ENCODE measurements at regions not wholly inside any gene's neighbourhood (a gene's known extent, or its start where the extent isn't known, plus 50 kb on each side); places are given as distances from the start of the nearest gene placed in this dataset.

DNA sequence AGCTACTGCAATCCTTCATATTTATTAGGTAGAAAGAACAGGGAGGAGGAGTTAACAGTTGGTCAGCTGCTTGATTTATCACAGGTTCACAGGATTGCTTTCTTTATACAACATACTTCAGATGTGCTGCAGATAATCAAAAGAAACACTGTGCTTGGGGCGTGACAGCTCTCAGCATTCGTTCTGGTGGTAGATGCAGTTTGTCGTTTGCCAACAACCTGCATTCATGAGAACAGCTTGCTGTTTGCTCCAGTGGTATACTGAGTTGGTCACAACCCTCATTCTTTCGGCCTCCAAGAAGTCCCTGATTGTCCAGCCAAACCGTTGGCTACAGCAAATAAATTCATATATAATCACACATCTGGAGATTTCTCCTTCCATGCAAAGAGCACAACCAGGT is 120.5 kb downstream of the ZNF280B start:
- no peak overlapping the region for H3K27ac Mint-ChIP-seq
- CTCF ChIA-PET, result no interaction called here

DNA sequence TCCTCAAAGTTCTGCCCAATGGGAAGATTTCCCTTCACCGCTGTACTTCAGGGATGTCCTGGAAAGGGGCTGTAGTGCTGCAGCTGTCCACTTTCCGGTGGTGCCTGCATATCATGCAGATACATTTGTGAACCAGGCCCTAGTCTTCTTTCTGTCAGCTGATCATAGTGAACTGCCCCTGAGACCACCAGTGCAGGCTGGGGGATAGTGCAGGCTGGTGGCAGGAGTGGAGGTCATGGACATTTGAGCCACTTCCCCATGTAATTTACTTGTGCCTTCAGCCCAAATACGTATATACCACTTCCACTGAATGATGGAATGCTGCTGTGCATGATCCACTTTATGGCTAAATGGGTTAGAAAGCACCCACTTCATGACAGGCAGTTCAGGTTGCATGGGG is 120.0 kb downstream of the ZNF280B start:
- CTCF ChIA-PET, result interaction anchor here (0.8 to 1.1 kb wide), 2 partner anchors 16 to 44 kb away, joined by 3 to 4 read pairs; no protein-coding TSS in a partner anchor
- H3K27ac Mint-ChIP-seq, result peak overlapping the region; percentile 20

More for the DNA sequence above, 120.5 kb downstream of the ZNF280B start:
- Mint-ChIP-seq H3K4me3 (no peak overlapping the region), H3K4me1 (peaks cover 14% of the 10 kb centered on the region), H3K27me3 (no peaks in the 10 kb centered on the region), H3K9me3 (ENCODE audit: insufficient read depth) (peaks cover 3% of the 10 kb centered on the region)
- Histone ChIP-seq H3K9me3 (ENCODE audit: control extremely low read depth in 1 of 3, control insufficient read depth in 2 of 3, insufficient read depth in 1 of 3, low read length in 2 of 3) (peaks cover 0 to 9% (median 6%) of the 10 kb centered on the region in 3 donors), H3K4me1 (ENCODE audit: control insufficient read depth in 2 of 2, insufficient read depth in 2 of 2, low read length in 2 of 2) (peaks cover 0 to 4% of the 10 kb centered on the region in 2 donors), H2AFZ (ENCODE audit: insufficient read depth, low read depth, low read length, poor library complexity, severe bottlenecking) (no peak overlapping the region), H3K9ac (ENCODE audit: low read length) (no peak overlapping the region), H3K36me3 (replicated peaks in 1 of 2; ENCODE audit: control extremely low read depth in 1 of 2, control insufficient read depth in 1 of 2, extremely low read depth in 1 of 2, insufficient read depth in 2 of 2, low read length in 1 of 2) (no peaks in the 10 kb centered on the region), H3K4me3 (ENCODE audit: control extremely low read depth in 1 of 5, extremely low read depth in 1 of 5, insufficient read depth in 1 of 5, low read depth in 2 of 5, low read length in 4 of 5) (no peak overlapping the region), H3K79me2 (ENCODE audit: control insufficient read depth, insufficient read depth, low read length) (no peaks in the 10 kb centered on the region), H3K27me3 (replicated peaks in 1 of 4; ENCODE audit: control extremely low read depth in 1 of 4, control insufficient read depth in 3 of 4, insufficient read depth in 4 of 4, low read length in 3 of 4) (no peaks in the 10 kb centered on the region), H4K20me1 (ENCODE audit: control insufficient read depth, insufficient read depth, low read length, poor library complexity, severe bottlenecking) (no peaks in the 10 kb centered on the region), H3K27ac (ENCODE audit: low read length in 2 of 2) (no peak overlapping the region), H3K4me2 (replicated peaks; ENCODE audit: low read depth, low read length, poor library complexity, severe bottlenecking) (no peak overlapping the region)
- intact Hi-C loops (cut with micrococcal nuclease), result no loop called here
- POLR2A ChIA-PET, result no interaction called here
- 93% methylated on average over 5 of the region's 5 CpGs for WGBS (ENCODE audit: insufficient coverage)
- TF ChIP-seq, protein P1, sequence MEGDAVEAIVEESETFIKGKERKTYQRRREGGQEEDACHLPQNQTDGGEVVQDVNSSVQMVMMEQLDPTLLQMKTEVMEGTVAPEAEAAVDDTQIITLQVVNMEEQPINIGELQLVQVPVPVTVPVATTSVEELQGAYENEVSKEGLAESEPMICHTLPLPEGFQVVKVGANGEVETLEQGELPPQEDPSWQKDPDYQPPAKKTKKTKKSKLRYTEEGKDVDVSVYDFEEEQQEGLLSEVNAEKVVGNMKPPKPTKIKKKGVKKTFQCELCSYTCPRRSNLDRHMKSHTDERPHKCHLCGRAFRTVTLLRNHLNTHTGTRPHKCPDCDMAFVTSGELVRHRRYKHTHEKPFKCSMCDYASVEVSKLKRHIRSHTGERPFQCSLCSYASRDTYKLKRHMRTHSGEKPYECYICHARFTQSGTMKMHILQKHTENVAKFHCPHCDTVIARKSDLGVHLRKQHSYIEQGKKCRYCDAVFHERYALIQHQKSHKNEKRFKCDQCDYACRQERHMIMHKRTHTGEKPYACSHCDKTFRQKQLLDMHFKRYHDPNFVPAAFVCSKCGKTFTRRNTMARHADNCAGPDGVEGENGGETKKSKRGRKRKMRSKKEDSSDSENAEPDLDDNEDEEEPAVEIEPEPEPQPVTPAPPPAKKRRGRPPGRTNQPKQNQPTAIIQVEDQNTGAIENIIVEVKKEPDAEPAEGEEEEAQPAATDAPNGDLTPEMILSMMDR (IDR thresholded peaks at IDR 0.05), result no peak
- no peak for TF ChIP-seq EZH2 (IDR thresholded peaks at IDR 0.05; ENCODE audit: borderline replicate concordance, insufficient read depth, low read depth, low read length, poor library complexity, severe bottlenecking)
- ATAC-seq (ENCODE audit: low read depth), result no peak
- DNase-seq, result no peak

More for the DNA sequence above, 120.0 kb downstream of the ZNF280B start:
- intact Hi-C loops (cut with micrococcal nuclease), result no loop called here
- Histone ChIP-seq H3K27ac (ENCODE audit: low read length in 2 of 2) (no peak overlapping the region), H4K20me1 (ENCODE audit: control insufficient read depth, insufficient read depth, low read length, poor library complexity, severe bottlenecking) (no peaks in the 10 kb centered on the region), H3K4me3 (ENCODE audit: control extremely low read depth in 1 of 5, extremely low read depth in 1 of 5, insufficient read depth in 1 of 5, low read depth in 2 of 5, low read length in 4 of 5) (no peak overlapping the region), H3K27me3 (replicated peaks in 1 of 4; ENCODE audit: control extremely low read depth in 1 of 4, control insufficient read depth in 3 of 4, insufficient read depth in 4 of 4, low read length in 3 of 4) (no peaks in the 10 kb centered on the region), H3K79me2 (ENCODE audit: control insufficient read depth, insufficient read depth, low read length) (no peaks in the 10 kb centered on the region), H3K9ac (ENCODE audit: low read length) (no peak overlapping the region), H2AFZ (ENCODE audit: insufficient read depth, low read depth, low read length, poor library complexity, severe bottlenecking) (no peak overlapping the region), H3K4me1 (ENCODE audit: control insufficient read depth in 2 of 2, insufficient read depth in 2 of 2, low read length in 2 of 2) (peaks cover 0 to 2% of the 10 kb centered on the region in 2 donors), H3K36me3 (replicated peaks in 1 of 2; ENCODE audit: control extremely low read depth in 1 of 2, control insufficient read depth in 1 of 2, extremely low read depth in 1 of 2, insufficient read depth in 2 of 2, low read length in 1 of 2) (no peaks in the 10 kb centered on the region), H3K4me2 (replicated peaks; ENCODE audit: low read depth, low read length, poor library complexity, severe bottlenecking) (no peak overlapping the region), H3K9me3 (ENCODE audit: control extremely low read depth in 1 of 3, control insufficient read depth in 2 of 3, insufficient read depth in 1 of 3, low read length in 2 of 3) (peaks cover 0 to 12% (median 6%) of the 10 kb centered on the region in 3 donors)
- Mint-ChIP-seq H3K27me3 (no peaks in the 10 kb centered on the region), H3K4me3 (no peak overlapping the region), H3K4me1 (peaks cover 10% of the 10 kb centered on the region), H3K9me3 (ENCODE audit: insufficient read depth) (peaks cover 3% of the 10 kb centered on the region)
- 100% methylated on average over 2 of the region's 3 CpGs for WGBS (ENCODE audit: insufficient coverage)
- no peak for DNase-seq
- TF ChIP-seq EZH2 (IDR thresholded peaks at IDR 0.05; ENCODE audit: borderline replicate concordance, insufficient read depth, low read depth, low read length, poor library complexity, severe bottlenecking), result no peak
- TF ChIP-seq, protein P1 (IDR thresholded peaks at IDR 0.05), result no peak
- no peak for ATAC-seq (ENCODE audit: low read depth)
- POLR2A ChIA-PET, result no interaction called here
